CD4-positive, alpha-beta T cell (primary cell): ENCODE measurements at regions not wholly inside any gene's neighbourhood (a gene's known extent, or its start where the extent isn't known, plus 50 kb on each side); places are given as distances from the start of the nearest gene placed in this dataset.

Source experiments
- ATAC-seq: fragments of 200-7000 bp; cut with Tn5 transposase; one replicate; pipeline ENCODE4 v1.10.0; 2022; ENCODE audit warnings: mild to moderate bottlenecking; ENCODE audit not compliant: poor library complexity
- CTCF ChIA-PET: fragments of 350-600 bp; sonication (Branson Sonifier 250); formaldehyde crosslinking; loops from one replicate; lab custom pipeline; 2021; ENCODE audit warnings: antibody characterized with exemption, inconsistent platforms; lab: Charles Lee
- POLR2A ChIA-PET: fragments of 350-600 bp; sonication (Branson Sonifier 250); formaldehyde crosslinking; loops from one replicate; lab custom pipeline; 2021; ENCODE audit warnings: antibody characterized with exemption, inconsistent platforms; lab: Charles Lee
- DNase-seq, 14 experiments: peaks; one replicate each; pipeline ENCODE4 v3.0.0-alpha.2; 2013 to 2020; ENCODE audit warnings: mixed read lengths in 2 of 14
- H3K27ac ChIP-seq, 2 donors: one replicate each; pipeline versions ENCODE4 v1.5.1 to v1.7.0; 2013; ENCODE audit warnings: low read length in 2 of 2, low read depth in 1 of 2, mild to moderate bottlenecking in 1 of 2
- H3K27me3 ChIP-seq, 2 experiments: 1 replicate in 1 of 2; 2 replicates in 1 of 2; pipeline versions ENCODE4 v1.6.1 to v1.7.0; 2013; ENCODE audit warnings: low read length in 2 of 2, control low read depth in 1 of 2, mild to moderate bottlenecking in 1 of 2, moderate library complexity in 1 of 2; ENCODE audit not compliant: insufficient read depth in 2 of 2, control insufficient read depth in 1 of 2
- H3K36me3 ChIP-seq: one replicate; pipeline ENCODE4 v1.6.1; 2013; ENCODE audit warnings: low read length, control low read depth; ENCODE audit not compliant: insufficient read depth
- H3K4me1 ChIP-seq: one replicate; pipeline ENCODE4 v1.6.1; 2013; ENCODE audit warnings: low read length, control low read depth; ENCODE audit not compliant: insufficient read depth
- H3K4me3 ChIP-seq: one replicate; pipeline ENCODE4 v1.5.1; 2013; ENCODE audit warnings: mild to moderate bottlenecking, low read length, moderate library complexity
- H3K9me3 ChIP-seq, 2 experiments: 1 replicate in 1 of 2; 2 replicates in 1 of 2; pipeline versions ENCODE4 v1.6.1 to v1.7.0; 2013; ENCODE audit warnings: low read length in 2 of 2, mild to moderate bottlenecking in 2 of 2, control low read depth in 1 of 2, moderate library complexity in 1 of 2; ENCODE audit not compliant: control insufficient read depth in 1 of 2, insufficient read depth in 1 of 2
- H3K27ac Mint-ChIP-seq: one replicate; pipeline ENCODE4 v1.8.0; 2020; ENCODE audit warnings: mixed read lengths
- H3K27me3 Mint-ChIP-seq: one replicate; pipeline ENCODE4 v1.8.0; 2021; ENCODE audit warnings: mixed read lengths
- H3K36me3 Mint-ChIP-seq: one replicate; pipeline ENCODE4 v1.8.0; 2021; ENCODE audit warnings: low read depth, mixed read lengths
- H3K4me1 Mint-ChIP-seq: one replicate; pipeline ENCODE4 v1.8.0; 2021; ENCODE audit warnings: low read depth, mixed read lengths
- H3K4me3 Mint-ChIP-seq: one replicate; pipeline ENCODE4 v1.8.0; 2020; ENCODE audit warnings: mild to moderate bottlenecking, mixed read lengths
- H3K9me3 Mint-ChIP-seq: one replicate; pipeline ENCODE4 v1.8.0; 2020; ENCODE audit warnings: mixed read lengths
- CTCF ChIP-seq: fragments of 200-600 bp; IDR thresholded peaks from one replicate; pipeline ENCODE4 v1.8.0; 2022; ENCODE audit warnings: antibody characterized with exemption, mild to moderate bottlenecking
- intact Hi-C, 2 experiments: fragments of 100-400 bp; cut with DNase I in 1 of 2; cut with micrococcal nuclease in 1 of 2; formaldehyde crosslinking; loops; one replicate each; pipeline versions ENCODE4 v1.15.1 to v1.9.0; 2023 to 2025; cut with DNase I, micrococcal nuclease

- no peaks in the 10 kb centered on the region for H3K9me3 Mint-ChIP-seq
- Histone ChIP-seq H3K27ac (no peak overlapping the region), H3K27me3 (peaks cover 0 to 12% of the 10 kb centered on the region in 2 experiments), H3K4me3 (no peak overlapping the region), H3K4me1 (peaks cover 9% of the 10 kb centered on the region), H3K36me3 (no peaks in the 10 kb centered on the region), H3K9me3 (no peaks in the 10 kb centered on the region)
- TF ChIP-seq CTCF = no peak
- no peak overlapping the region for H3K4me3 Mint-ChIP-seq
- POLR2A ChIA-PET = no interaction called here
- CTCF ChIA-PET = no interaction called here
- intact Hi-C loops = no loop called here
- H3K4me1 Mint-ChIP-seq = no peaks in the 10 kb centered on the region
- no peak overlapping the region for H3K27ac Mint-ChIP-seq
- peaks cover 62% of the 10 kb centered on the region for H3K27me3 Mint-ChIP-seq
- no peaks in the 10 kb centered on the region for H3K36me3 Mint-ChIP-seq
- DNase-seq = peak in 1 of 14 experiments; percentile 4
- no peak for ATAC-seq
Measured at GRCh38 chr15:72968531-72968922, 83.7 kb upstream of the NEO1 start.

GRCh38 chr15:72967811-72968530, 84.3 kb upstream of the NEO1 start:
- intact Hi-C loops = no loop called here
- Histone ChIP-seq H3K36me3 (no peaks in the 10 kb centered on the region), H3K4me3 (no peak overlapping the region), H3K27me3 (peaks cover 0 to 12% of the 10 kb centered on the region in 2 experiments), H3K9me3 (no peaks in the 10 kb centered on the region), H3K4me1 (peaks cover 12% of the 10 kb centered on the region), H3K27ac (no peak overlapping the region)
- no peak for TF ChIP-seq CTCF
- Mint-ChIP-seq H3K36me3 (no peaks in the 10 kb centered on the region), H3K4me3 (no peak overlapping the region), H3K4me1 (no peaks in the 10 kb centered on the region), H3K27ac (no peak overlapping the region), H3K9me3 (no peaks in the 10 kb centered on the region), H3K27me3 (peaks cover 59% of the 10 kb centered on the region)
- POLR2A ChIA-PET = no interaction called here
- CTCF ChIA-PET = no interaction called here
- ATAC-seq (no peak), DNase-seq (no peak)

GRCh38 chr15:72967397-72967796, 84.9 kb upstream of the NEO1 start:
- Mint-ChIP-seq H3K4me1 (no peaks in the 10 kb centered on the region), H3K4me3 (no peak overlapping the region), H3K27me3 (peaks cover 57% of the 10 kb centered on the region), H3K36me3 (no peaks in the 10 kb centered on the region), H3K27ac (no peak overlapping the region), H3K9me3 (no peaks in the 10 kb centered on the region)
- intact Hi-C loops = no loop called here
- ATAC-seq (no peak), DNase-seq (peak in 2 of 14 experiments; percentile 4 to 42)
- H3K27me3 ChIP-seq = peaks cover 2 to 12% of the 10 kb centered on the region in 2 experiments
- H3K4me3 ChIP-seq = no peak overlapping the region
- H3K4me1 ChIP-seq = peaks cover 15% of the 10 kb centered on the region
- no peaks in the 10 kb centered on the region for H3K9me3 ChIP-seq
- TF ChIP-seq CTCF = no peak
- ChIA-PET POLR2A (no interaction called here), CTCF (no interaction called here)
- no peaks in the 10 kb centered on the region for H3K36me3 ChIP-seq
- no peak overlapping the region for H3K27ac ChIP-seq
